ENCODE measurements at regions not wholly inside any gene's neighbourhood (a gene's known extent, or its start where the extent isn't known, plus 50 kb on each side); places are given as distances from the start of the nearest gene placed in this dataset.

DNA sequence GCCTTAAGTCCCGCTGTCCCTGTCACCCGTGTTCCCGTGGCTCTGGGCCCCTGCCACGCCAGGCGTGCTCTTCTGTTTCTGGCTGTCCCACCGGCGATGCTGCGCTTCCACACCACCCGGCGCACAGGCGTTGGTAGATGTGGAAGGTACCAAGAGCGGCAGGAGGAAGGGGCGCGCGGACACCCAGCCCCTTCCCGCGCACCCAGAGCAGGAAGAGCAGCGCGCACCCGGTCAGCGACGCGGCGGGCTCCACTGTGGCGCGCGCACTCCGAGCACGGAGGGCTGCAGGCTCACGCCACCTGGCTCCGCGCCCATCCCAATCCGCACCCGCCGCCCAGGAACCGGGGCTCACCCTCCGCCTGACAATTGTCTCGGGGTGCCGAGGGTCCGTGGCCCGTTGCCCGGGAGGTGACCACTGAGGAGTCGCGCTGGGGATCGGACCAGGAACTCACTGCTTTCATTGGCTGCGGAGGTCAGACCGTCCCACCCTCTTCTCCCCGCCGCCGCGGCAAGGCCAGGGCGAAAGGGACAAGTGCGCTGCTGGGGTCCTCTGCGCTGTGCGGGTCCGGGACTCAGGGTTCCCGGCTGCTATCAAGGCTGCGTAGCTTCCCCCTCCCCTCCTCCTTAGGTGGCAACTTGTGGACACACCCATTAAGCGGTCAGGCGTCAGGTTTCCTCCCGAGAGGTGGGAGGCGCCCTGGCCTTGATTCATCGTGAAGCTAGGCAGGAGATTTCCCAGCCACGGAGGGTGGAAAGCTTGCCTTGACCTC, 121.6 kb upstream of the ZNF92 start:
- peaks cover 0 to 5% of the 10 kb centered on the region in 2 donors for H3K4me1 ChIP-seq (ENCODE audit: control insufficient read depth in 1 of 2, low read depth in 2 of 2)
- H3K27me3 ChIP-seq (replicated peaks; ENCODE audit: insufficient read depth): no peaks in the 10 kb centered on the region
- H3K27ac ChIP-seq: no peak overlapping the region
- no peaks in the 10 kb centered on the region for H3K36me3 ChIP-seq
- H3K4me3 ChIP-seq: peak overlapping the region; percentile 85
- ATAC-seq (ENCODE audit: insufficient number of reproducible peaks, low FRiP score, low read depth) (no peak), DNase-seq (ENCODE audit: low spot score) (no peak)
- TF ChIP-seq, protein P1, sequence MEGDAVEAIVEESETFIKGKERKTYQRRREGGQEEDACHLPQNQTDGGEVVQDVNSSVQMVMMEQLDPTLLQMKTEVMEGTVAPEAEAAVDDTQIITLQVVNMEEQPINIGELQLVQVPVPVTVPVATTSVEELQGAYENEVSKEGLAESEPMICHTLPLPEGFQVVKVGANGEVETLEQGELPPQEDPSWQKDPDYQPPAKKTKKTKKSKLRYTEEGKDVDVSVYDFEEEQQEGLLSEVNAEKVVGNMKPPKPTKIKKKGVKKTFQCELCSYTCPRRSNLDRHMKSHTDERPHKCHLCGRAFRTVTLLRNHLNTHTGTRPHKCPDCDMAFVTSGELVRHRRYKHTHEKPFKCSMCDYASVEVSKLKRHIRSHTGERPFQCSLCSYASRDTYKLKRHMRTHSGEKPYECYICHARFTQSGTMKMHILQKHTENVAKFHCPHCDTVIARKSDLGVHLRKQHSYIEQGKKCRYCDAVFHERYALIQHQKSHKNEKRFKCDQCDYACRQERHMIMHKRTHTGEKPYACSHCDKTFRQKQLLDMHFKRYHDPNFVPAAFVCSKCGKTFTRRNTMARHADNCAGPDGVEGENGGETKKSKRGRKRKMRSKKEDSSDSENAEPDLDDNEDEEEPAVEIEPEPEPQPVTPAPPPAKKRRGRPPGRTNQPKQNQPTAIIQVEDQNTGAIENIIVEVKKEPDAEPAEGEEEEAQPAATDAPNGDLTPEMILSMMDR (IDR thresholded peaks at IDR 0.05): no peak
- H3K9me3 ChIP-seq: no peaks in the 10 kb centered on the region

DNA sequence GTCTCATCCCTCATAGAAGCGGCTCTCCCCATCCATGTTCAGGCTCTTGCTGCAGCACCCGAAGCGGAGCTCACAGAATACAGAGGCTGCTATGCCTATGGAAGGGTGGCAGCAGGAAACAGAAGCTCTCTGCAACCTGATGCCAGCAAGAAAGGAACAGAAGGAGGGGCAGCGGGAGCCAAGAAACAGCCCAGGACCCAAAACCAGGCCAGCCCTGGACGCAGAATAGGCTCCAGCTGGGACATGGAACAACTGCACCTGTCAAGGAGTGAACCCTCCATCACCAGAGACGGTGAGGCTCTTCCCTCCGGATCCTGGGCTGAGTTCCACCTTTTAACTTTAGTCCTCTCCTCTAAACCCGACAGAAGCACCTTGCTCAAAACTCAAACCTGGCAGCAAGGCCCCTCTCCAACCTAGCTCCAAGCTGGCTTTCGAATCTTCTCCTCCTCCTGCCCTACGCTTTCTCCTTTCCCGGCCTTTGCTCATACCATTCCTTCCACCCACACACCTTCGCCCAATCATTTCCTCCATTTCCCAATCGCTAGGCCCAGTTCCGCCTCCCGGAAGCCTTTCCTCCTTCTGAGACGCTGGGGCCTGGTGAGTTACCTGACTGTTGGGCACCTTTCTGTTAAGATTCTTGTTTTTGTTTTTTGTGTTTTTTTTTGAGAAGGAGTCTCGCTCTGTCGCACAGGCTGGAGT, 122.8 kb upstream of the ZNF92 start:
- Histone ChIP-seq H3K4me1 (ENCODE audit: control insufficient read depth in 1 of 2, low read depth in 2 of 2) (peaks cover 0 to 5% of the 10 kb centered on the region in 2 donors), H3K9me3 (no peaks in the 10 kb centered on the region), H3K4me3 (no peak overlapping the region), H3K36me3 (no peaks in the 10 kb centered on the region), H3K27me3 (replicated peaks; ENCODE audit: insufficient read depth) (no peaks in the 10 kb centered on the region), H3K27ac (no peak overlapping the region)
- TF ChIP-seq, protein P1 (IDR thresholded peaks at IDR 0.05): no peak
- ATAC-seq (ENCODE audit: insufficient number of reproducible peaks, low FRiP score, low read depth) (no peak), DNase-seq (ENCODE audit: low spot score) (no peak)

DNA sequence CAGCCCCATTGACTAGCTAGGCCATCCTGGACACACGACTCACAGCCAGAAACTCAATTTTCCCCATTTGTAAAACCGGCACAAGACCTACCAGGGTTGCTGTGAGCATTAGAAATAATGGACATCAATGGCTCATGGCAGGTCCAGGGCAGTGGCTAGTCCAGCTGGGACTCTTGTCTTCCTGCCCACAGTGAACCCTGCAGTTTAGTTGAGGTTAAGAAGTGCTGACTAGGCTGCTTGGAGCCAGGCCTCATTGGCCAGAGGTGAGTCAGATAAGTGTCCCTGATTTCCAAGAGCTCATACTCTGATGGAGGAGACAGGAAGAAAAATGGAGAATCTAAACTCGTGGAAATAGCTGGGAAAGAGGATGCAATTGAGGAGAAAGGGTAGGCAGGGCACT, 123.4 kb upstream of the ZNF92 start:
- Histone ChIP-seq H3K4me3 (no peak overlapping the region), H3K36me3 (no peaks in the 10 kb centered on the region), H3K9me3 (no peaks in the 10 kb centered on the region), H3K27ac (no peak overlapping the region), H3K4me1 (ENCODE audit: control insufficient read depth in 1 of 2, low read depth in 2 of 2) (peaks cover 0 to 5% of the 10 kb centered on the region in 2 donors), H3K27me3 (replicated peaks; ENCODE audit: insufficient read depth) (no peaks in the 10 kb centered on the region)
- no peak for DNase-seq (ENCODE audit: low spot score)
- ATAC-seq (ENCODE audit: insufficient number of reproducible peaks, low FRiP score, low read depth): no peak
- TF ChIP-seq, protein P1 (IDR thresholded peaks at IDR 0.05): no peak

DNA sequence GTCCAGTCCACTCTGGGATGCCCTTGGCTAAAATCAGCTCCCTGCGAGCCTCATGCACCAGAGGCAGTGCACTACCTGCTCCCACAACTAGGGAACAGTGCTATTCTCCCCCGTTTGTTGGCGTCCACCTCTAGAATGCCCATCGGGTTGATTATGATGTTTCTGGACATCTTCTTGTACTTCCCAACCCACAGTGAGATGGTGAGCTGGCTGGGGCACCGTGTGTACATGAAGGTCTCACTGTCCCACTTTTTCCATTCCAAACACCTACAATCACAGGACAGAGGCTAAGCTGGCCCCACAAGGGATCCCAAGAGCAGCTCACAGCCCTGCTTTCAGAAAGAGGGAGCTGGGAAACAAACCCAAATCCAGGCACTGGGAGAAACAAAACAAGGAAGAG, 126.2 kb upstream of the ZNF92 start:
- ATAC-seq (ENCODE audit: insufficient number of reproducible peaks, low FRiP score, low read depth): no peak

More for the DNA sequence above, 126.2 kb upstream of the ZNF92 start:
- H3K9me3 ChIP-seq: no peaks in the 10 kb centered on the region
- H3K27ac ChIP-seq: no peak overlapping the region
- no peak overlapping the region for H3K4me3 ChIP-seq
- peaks cover 0 to 5% of the 10 kb centered on the region in 2 donors for H3K4me1 ChIP-seq (ENCODE audit: control insufficient read depth in 1 of 2, low read depth in 2 of 2)
- no peak for DNase-seq (ENCODE audit: low spot score)
- H3K27me3 ChIP-seq (replicated peaks; ENCODE audit: insufficient read depth): no peaks in the 10 kb centered on the region
- TF ChIP-seq, protein P1 (IDR thresholded peaks at IDR 0.05): no peak
- H3K36me3 ChIP-seq: no peaks in the 10 kb centered on the region

All from thoracic aorta (tissue), 2 donors.